ENCODE measurements at regions not wholly inside any gene's neighbourhood (a gene's known extent, or its start where the extent isn't known, plus 50 kb on each side); places are given as distances from the start of the nearest gene placed in this dataset.

- TF ChIP-seq CTCF (IDR thresholded peaks at IDR 0.05 in 4 of 5, conservative IDR thresholded peaks at IDR 0.05 in 1 of 5) (no peak), POLR2A (IDR thresholded peaks at IDR 0.05) (no peak)
These were observed 100.4 kb downstream of the HMX1 start for GRCh38 chr4:8771258-8771590.

Data from gastrocnemius medialis (tissue), 4 donors.